Ovary (tissue), 7 donors: ENCODE measurements at regions not wholly inside any gene's neighbourhood (a gene's known extent, or its start where the extent isn't known, plus 50 kb on each side); places are given as distances from the start of the nearest gene placed in this dataset.

ENCODE experiments used
- DNase-seq, 5 donors: peaks; one replicate each; pipeline ENCODE4 v3.0.0-alpha.2; 2019 to 2020
- H3K27ac ChIP-seq, 2 donors: fragments of 200-600 bp; one replicate each; pipeline versions ENCODE4 v1.5.1 to v1.8.0; 2019 to 2022
- H3K27me3 ChIP-seq: fragments of 200-600 bp; one replicate; pipeline ENCODE4 v1.8.0; 2022
- H3K36me3 ChIP-seq: fragments of 200-600 bp; sonication (generic); one replicate; pipeline ENCODE4 v1.5.1; 2019
- H3K4me1 ChIP-seq: one replicate; pipeline ENCODE4 v1.8.1; 2013; ENCODE audit warnings: mild to moderate bottlenecking, moderate library complexity; ENCODE audit not compliant: insufficient read depth
- H3K4me3 ChIP-seq: fragments of 200-600 bp; sonication (generic); one replicate; pipeline ENCODE4 v1.5.1; 2017
- H3K9me3 ChIP-seq, 2 donors: fragments of 200-600 bp in 1 of 2; sonication (generic) in 1 of 2; one replicate each; pipeline versions ENCODE4 v1.5.1 to v1.8.1; 2013 to 2019; ENCODE audit warnings: mild to moderate bottlenecking in 1 of 2, moderate library complexity in 1 of 2
- EP300 ChIP-seq: sonication (generic); formaldehyde crosslinking; IDR thresholded peaks from one replicate; pipeline ENCODE4 v1.6.1; 2017; ENCODE audit warnings: antibody characterized with exemption
- POLR2A ChIP-seq: fragments of 450-650 bp; IDR thresholded peaks from one replicate; pipeline ENCODE4 v1.6.1; 2017; ENCODE audit warnings: antibody characterized with exemption, mild to moderate bottlenecking, moderate library complexity
- WGBS, 3 donors: extraction: QIAGEN DNeasy Blood & Tissue Kit in 1 of 3; methylation state at CpG; one replicate each; pipeline versions ENCODE4 v1.1.5 to v1.1.7; 2013 to 2017; 5-methylcytosine and 5-hydroxymethylcytosine counted together
- intact Hi-C, 4 donors: fragments of 100-400 bp; cut with DNase I; formaldehyde crosslinking; loops; one replicate each; pipeline versions ENCODE4 v1.11.0 to v1.15.1; 2022 to 2023
- TF ChIP-seq, protein P1 (sequence below), 3 donors: fragments of 450-650 bp in 2 of 3; fragments of 200-600 bp in 1 of 3; IDR thresholded peaks; one replicate each; pipeline versions ENCODE4 v1.5.1 to v1.8.0; 2016 to 2022; ENCODE audit warnings: antibody characterized with exemption in 3 of 3, mild to moderate bottlenecking in 1 of 3
- donor health status: DM: no; HTN: no; CAD: no; lungs with moderate emphysema.
- donor health status: DM: no; HTN: no; CAD: no.
- donor health status: Bipolar disorder and iron deficiency.
- donor health status: DM: no; HTN: no; CAD: no.
- donor health status: DM: yes; HTN: yes; CAD: no.

DNA sequence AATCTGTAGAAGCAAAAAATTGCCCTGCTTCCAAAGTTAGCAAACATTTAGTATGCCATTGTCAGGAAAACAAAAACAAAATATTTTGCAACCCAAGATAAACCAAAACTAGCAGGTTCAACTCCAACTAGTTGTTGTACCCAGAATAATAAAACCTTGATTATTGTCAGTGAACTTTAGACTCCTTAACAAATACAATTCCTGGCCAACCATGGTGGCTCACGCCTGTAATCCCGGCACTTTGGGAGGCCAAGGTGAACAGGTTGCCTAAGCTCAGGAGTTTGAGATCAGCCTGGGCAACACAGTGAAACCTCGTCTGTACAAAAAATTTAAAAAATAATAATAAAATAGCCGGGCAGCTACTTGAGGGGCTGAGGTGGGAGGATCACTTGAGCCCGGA is 53.6 kb upstream of the EPCAM start:
- intact Hi-C loops: no loop called here
- Histone ChIP-seq H3K9me3 (no peaks in the 10 kb centered on the region), H3K27ac (no peak overlapping the region), H3K4me1 (no peaks in the 10 kb centered on the region), H3K36me3 (no peaks in the 10 kb centered on the region), H3K4me3 (no peak overlapping the region), H3K27me3 (no peaks in the 10 kb centered on the region)
- DNase-seq: no peak
- TF ChIP-seq POLR2A (no peak), EP300 (no peak)
- TF ChIP-seq, protein P1, sequence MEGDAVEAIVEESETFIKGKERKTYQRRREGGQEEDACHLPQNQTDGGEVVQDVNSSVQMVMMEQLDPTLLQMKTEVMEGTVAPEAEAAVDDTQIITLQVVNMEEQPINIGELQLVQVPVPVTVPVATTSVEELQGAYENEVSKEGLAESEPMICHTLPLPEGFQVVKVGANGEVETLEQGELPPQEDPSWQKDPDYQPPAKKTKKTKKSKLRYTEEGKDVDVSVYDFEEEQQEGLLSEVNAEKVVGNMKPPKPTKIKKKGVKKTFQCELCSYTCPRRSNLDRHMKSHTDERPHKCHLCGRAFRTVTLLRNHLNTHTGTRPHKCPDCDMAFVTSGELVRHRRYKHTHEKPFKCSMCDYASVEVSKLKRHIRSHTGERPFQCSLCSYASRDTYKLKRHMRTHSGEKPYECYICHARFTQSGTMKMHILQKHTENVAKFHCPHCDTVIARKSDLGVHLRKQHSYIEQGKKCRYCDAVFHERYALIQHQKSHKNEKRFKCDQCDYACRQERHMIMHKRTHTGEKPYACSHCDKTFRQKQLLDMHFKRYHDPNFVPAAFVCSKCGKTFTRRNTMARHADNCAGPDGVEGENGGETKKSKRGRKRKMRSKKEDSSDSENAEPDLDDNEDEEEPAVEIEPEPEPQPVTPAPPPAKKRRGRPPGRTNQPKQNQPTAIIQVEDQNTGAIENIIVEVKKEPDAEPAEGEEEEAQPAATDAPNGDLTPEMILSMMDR (IDR thresholded peaks at IDR 0.05): no peak
- WGBS, 3 donors: 71 to 83% (median 82%) methylated on average over 5 of the region's 5 CpGs

DNA sequence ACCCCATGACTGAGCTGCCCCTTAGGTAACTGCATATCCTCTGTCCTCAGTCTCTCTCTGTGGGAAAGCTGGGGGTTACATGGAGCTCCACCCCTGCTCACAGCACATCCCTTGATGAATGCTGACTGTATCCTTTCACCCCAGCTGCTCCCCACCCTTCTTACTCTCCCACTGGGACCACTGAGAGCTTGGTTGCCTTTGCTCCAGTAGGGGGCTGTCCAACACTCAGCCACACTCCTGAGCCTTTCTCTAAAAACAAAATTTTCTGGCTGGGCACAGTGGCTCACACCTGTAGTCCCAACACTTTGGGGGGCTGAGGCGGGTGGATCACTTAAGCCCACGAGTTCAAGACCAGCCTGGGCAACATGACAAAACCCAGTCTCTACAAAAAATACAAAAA is 55.4 kb upstream of the EPCAM start:
- TF ChIP-seq EP300 (no peak), POLR2A (no peak)
- intact Hi-C loops: no loop called here
- Histone ChIP-seq H3K4me3 (no peak overlapping the region), H3K9me3 (no peaks in the 10 kb centered on the region), H3K27ac (no peak overlapping the region), H3K36me3 (no peaks in the 10 kb centered on the region), H3K4me1 (no peaks in the 10 kb centered on the region), H3K27me3 (no peaks in the 10 kb centered on the region)
- WGBS, 3 donors: 71 to 92% (median 82%) methylated on average over 2 of the region's 2 CpGs
- DNase-seq: no peak

DNA sequence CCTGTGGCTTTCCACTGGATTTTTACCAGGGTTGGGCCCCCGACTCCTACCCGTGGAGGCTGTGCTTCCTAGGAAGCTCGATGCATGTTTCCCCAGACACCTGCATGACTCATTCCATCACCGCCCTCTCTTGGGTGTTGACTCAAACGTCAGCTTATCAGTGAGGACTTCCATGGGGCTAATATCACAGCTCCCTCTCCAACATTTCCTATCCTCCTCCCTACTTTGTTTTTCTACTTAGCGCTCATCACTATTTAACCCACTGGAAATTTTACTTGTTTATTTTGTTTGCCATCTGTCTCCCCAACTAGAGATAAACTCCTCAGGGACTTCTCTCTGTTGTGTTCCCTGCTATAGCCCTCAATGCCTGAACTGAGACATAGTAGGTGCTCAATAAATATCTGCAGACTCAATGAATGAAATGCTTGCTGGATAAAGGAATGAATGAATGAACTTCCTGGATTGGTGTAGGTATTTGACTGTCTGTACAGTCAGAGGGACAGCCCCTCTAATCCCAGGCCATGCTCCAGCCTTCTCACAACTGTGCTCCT is 55.9 kb upstream of the EPCAM start:
- Histone ChIP-seq H3K27ac (no peak overlapping the region), H3K36me3 (no peaks in the 10 kb centered on the region), H3K27me3 (no peaks in the 10 kb centered on the region), H3K4me1 (no peaks in the 10 kb centered on the region), H3K4me3 (no peak overlapping the region), H3K9me3 (no peaks in the 10 kb centered on the region)
- intact Hi-C loops: no loop called here
- 44 to 52% (median 48%) methylated on average over 6 of the region's 6 CpGs for WGBS, 3 donors
- TF ChIP-seq EP300 (no peak), POLR2A (no peak)
- TF ChIP-seq, protein P1 (IDR thresholded peaks at IDR 0.05): no peak
- DNase-seq: no peak

DNA sequence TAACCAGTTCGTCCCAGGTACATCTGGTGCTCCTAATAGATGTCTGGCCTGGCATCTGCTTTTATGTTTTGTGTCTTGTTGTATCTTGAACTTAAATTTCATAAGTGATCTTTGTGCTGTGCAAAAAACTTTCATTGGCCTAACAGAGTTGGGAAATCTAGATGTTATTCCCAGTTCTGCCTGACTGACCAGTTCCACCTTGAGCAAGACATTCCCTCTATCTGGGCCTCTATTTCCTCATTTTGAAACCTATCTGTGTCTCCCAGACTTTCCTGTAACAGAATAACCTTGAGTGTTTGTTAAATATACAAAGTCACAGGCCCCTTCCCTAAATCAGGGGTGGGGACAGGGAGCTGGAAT is 56.6 kb upstream of the EPCAM start:
- H3K27ac ChIP-seq: no peak overlapping the region
- no peak for DNase-seq
- TF ChIP-seq EP300 (no peak), POLR2A (no peak)
- TF ChIP-seq, protein P1 (IDR thresholded peaks at IDR 0.05): no peak
- H3K27me3 ChIP-seq: no peaks in the 10 kb centered on the region
- H3K4me1 ChIP-seq: no peaks in the 10 kb centered on the region
- H3K4me3 ChIP-seq: no peak overlapping the region
- intact Hi-C loops: no loop called here
- 94 to 97% (median 95%) methylated on average over 1 of the region's 1 CpG for WGBS, 3 donors
- no peaks in the 10 kb centered on the region for H3K36me3 ChIP-seq
- no peaks in the 10 kb centered on the region for H3K9me3 ChIP-seq

DNA sequence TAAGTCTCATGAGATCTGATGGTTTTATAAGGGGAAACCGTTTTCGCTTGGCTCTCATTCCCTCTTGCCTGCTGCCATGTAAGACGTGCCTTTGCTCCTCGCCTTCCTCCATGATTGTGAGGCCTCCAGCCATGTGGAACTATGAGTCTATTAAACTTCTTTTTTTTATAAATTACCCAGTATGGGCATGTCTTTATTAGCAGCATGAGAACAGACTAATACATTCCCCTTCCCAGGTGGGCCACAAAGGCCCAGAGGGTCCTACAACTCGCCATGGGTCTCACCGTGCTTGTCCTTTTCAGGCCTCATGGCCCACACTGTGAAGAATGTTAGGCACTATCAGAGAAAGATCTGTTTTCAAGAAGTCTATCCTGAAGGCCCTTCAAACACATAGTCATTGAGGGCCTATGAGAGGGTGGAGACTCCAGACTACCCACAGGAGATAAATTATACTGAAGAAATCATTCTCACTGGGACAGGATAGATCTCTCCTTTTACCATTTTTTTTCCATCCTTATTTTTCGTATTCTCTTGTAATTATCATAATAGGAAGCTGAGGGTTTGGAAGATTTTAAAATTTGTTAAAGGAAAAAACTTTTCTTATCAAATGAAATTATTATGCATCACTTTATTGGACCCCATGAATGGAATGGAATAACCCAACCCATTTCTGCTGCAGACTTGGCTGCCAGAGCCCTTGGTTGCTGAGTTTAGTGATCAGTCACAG is 57.2 kb upstream of the EPCAM start:
- intact Hi-C loops: no loop called here
- Histone ChIP-seq H3K27ac (no peak overlapping the region), H3K4me3 (no peak overlapping the region), H3K4me1 (no peaks in the 10 kb centered on the region), H3K36me3 (no peaks in the 10 kb centered on the region), H3K9me3 (no peaks in the 10 kb centered on the region), H3K27me3 (no peaks in the 10 kb centered on the region)
- TF ChIP-seq, protein P1 (IDR thresholded peaks at IDR 0.05): no peak
- TF ChIP-seq POLR2A: no peak
- no peak for TF ChIP-seq EP300
- WGBS, 3 donors: 92 to 96% (median 95%) methylated on average over 7 of the region's 7 CpGs
- DNase-seq: no peak
